ENCODE measurements at regions not wholly inside any gene's neighbourhood (a gene's known extent, or its start where the extent isn't known, plus 50 kb on each side); places are given as distances from the start of the nearest gene placed in this dataset.

- DNase-seq = no peak
Measured at GRCh38 chr17:72212041-72212440, 91.2 kb downstream of the SOX9 start.

- no peak for DNase-seq
Measured at GRCh38 chr17:72215490-72215889, 94.7 kb downstream of the SOX9 start.

GRCh38 chr17:72215928-72216327 lies 95.1 kb downstream of the SOX9 start:
- DNase-seq = no peak

GRCh38 chr17:72219137-72219823 lies 98.5 kb downstream of the SOX9 start:
- DNase-seq = no peak

GRCh38 chr17:72219824-72220493 lies 99.1 kb downstream of the SOX9 start:
- no peak for DNase-seq

- DNase-seq = no peak
Measured at GRCh38 chr17:72222661-72223380, 102.0 kb downstream of the SOX9 start.

GRCh38 chr17:72223866-72224291 lies 103.1 kb downstream of the SOX9 start:
- no peak for DNase-seq

- no peak for DNase-seq
Measured at GRCh38 chr17:72226322-72226721, 105.5 kb downstream of the SOX9 start.

GRCh38 chr17:72233986-72234385 lies 113.2 kb downstream of the SOX9 start:
- no peak for DNase-seq

GRCh38 chr17:72234985-72235384 lies 114.2 kb downstream of the SOX9 start:
- DNase-seq = no peak

GRCh38 chr17:72236980-72237633 lies 116.3 kb downstream of the SOX9 start:
- DNase-seq = no peak

GRCh38 chr17:72238157-72238673 lies 117.4 kb downstream of the SOX9 start:
- DNase-seq = no peak

- DNase-seq = no peak
Measured at GRCh38 chr17:72239548-72239947, 118.7 kb downstream of the SOX9 start.

GRCh38 chr17:72240333-72240732 lies 119.5 kb downstream of the SOX9 start:
- DNase-seq = no peak

GRCh38 chr17:72244494-72244893 lies 123.7 kb downstream of the SOX9 start:
- no peak for DNase-seq

- no peak for DNase-seq
Measured at GRCh38 chr17:72244956-72245355, 124.1 kb downstream of the SOX9 start.

GRCh38 chr17:72249441-72249840 lies 128.6 kb downstream of the SOX9 start:
- DNase-seq = no peak

GRCh38 chr17:72250206-72250605 lies 129.4 kb downstream of the SOX9 start:
- DNase-seq = no peak

- DNase-seq = no peak
Measured at GRCh38 chr17:72253597-72253996, 132.8 kb downstream of the SOX9 start.

- DNase-seq = no peak
Measured at GRCh38 chr17:72254808-72255449, 134.1 kb downstream of the SOX9 start.

- DNase-seq = no peak
Measured at GRCh38 chr17:72255481-72255880, 134.7 kb downstream of the SOX9 start.

- no peak for DNase-seq
Measured at GRCh38 chr17:72258711-72259110, 137.9 kb downstream of the SOX9 start.

- no peak for DNase-seq
Measured at GRCh38 chr17:72259922-72260321, 139.1 kb downstream of the SOX9 start.
